ENCODE measurements at regions not wholly inside any gene's neighbourhood (a gene's known extent, or its start where the extent isn't known, plus 50 kb on each side); places are given as distances from the start of the nearest gene placed in this dataset.
"Not testable (repeated sequence)": the region's sequence is repeated elsewhere in the genome, so short reads cannot be mapped to it uniquely, and the experiment has no call there.

DNA sequence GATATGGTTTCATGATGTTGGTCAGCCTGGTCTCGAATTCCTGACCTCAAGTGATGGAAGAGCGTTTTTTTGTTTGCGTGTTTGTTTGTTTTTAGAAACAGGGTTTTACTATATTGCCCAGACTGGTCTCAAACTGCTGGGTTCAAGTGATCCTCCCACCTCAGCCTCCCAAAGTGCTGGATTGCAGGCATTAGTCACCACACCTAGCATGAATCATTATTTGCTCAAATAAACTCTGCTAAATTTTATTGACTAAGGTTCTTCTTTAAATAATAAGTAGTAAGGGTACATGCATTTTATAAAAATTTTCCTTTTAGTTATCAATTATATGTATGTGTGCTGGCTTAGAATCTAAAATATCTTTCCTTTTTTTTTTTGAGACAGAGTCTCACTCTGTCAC is 52.9 kb downstream of the ZBTB9 start:
- H3K27ac Mint-ChIP-seq = peak overlapping the region; percentile 26
- ChIA-PET CTCF (no interaction called here), POLR2A (no interaction called here)
- H3K4me3 Mint-ChIP-seq = no peak overlapping the region
- no peaks in the 10 kb centered on the region for H3K36me3 Mint-ChIP-seq (ENCODE audit: low read depth)
- peaks cover 19% of the 10 kb centered on the region for H3K4me1 Mint-ChIP-seq
- DNase-seq = no peak
- no peaks in the 10 kb centered on the region for H3K9me3 Mint-ChIP-seq
- H3K27me3 Mint-ChIP-seq = peaks cover 4% of the 10 kb centered on the region

DNA sequence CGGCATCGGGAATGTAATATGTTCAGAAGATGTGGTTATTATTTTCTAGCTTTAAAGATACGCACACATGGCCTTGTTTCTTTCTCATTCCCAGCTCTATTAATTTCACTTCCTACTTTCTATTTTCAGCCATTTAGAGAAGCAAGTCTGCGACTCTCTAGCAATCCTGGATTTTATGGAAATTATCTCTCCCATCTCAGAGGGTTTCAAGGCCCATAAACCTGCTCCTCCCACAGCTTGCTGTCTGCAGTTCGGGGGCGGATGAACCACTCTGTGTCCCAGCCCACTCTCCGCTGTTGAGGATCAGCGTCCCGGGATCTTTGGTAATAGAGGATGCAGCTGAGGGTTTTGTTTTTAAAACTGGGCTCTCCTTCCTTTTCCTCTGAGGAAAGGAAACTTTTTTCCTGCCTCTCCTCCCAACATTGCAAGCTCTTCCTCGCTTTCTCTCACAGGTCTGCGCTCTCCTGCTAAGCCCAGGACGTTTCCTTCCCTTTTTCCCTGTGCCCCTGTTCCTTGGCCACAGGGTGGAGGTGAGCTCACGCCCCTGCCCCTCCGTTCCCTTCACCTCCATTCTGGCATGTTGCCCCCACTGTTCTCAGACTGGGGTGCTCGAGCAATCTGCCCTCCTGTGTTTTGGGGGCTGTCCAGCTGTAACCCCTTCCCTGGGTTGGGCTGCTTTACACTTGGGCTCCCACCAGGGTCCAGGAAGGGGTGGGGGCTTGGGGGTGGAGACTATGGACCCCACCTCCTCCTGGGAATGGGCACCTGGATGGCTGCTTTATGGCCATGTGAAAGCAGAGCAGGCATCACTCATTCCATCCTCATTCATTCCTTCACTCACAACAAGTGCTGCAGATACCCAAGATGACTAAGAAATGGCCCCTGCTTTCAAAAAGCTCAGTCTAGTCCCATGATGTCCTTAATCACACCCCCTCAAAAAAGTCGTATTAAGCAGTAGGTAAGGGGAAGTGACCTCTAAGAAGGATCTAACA is 54.9 kb downstream of the ZBTB9 start:
- H3K9me3 Mint-ChIP-seq = no peaks in the 10 kb centered on the region
- H3K27ac Mint-ChIP-seq = no peak overlapping the region
- ChIA-PET CTCF (interaction anchor here (1.1 kb wide), 1 partner anchor 118 kb away, joined by 3 read pairs; no protein-coding TSS in a partner anchor), POLR2A (interaction anchor here (0.6 to 2.3 kb wide), 4 partner anchors 24 to 392 kb away, joined by 3 to 11 read pairs (median 6); partner anchors contain the start of gene ZBTB9)
- DNase-seq = no peak
- peaks cover 24% of the 10 kb centered on the region for H3K4me1 Mint-ChIP-seq
- no peaks in the 10 kb centered on the region for H3K36me3 Mint-ChIP-seq (ENCODE audit: low read depth)
- peaks cover 4% of the 10 kb centered on the region for H3K27me3 Mint-ChIP-seq
- H3K4me3 Mint-ChIP-seq = no peak overlapping the region

DNA sequence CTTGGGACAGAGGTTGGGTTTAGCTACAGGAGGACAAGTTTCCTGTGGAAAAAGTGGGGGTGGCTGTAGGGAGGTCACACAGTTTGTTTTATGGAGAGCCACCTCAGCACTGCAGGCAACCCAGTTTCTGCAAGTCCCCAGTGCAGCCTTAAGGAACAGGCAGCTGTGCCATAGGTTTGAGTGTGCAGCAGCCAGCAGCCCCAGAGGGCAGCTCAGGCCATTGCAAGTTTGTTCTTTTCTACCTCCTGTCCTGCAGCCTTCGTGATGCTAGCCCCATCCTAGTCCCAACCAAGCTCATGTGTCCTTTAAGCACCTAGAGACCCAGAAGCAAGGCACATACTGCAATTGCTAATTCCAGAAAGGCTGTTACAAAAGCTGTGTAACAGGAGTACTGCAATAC is 58.8 kb downstream of the ZBTB9 start:
- POLR2A ChIA-PET = interaction anchor here (0.9 kb wide), 1 partner anchor 14 kb away, joined by 3 read pairs; no protein-coding TSS in a partner anchor
- H3K27ac Mint-ChIP-seq = no peak overlapping the region
- no peaks in the 10 kb centered on the region for H3K36me3 Mint-ChIP-seq (ENCODE audit: low read depth)
- peaks cover 6% of the 10 kb centered on the region for H3K27me3 Mint-ChIP-seq
- H3K4me1 Mint-ChIP-seq = peaks cover 26% of the 10 kb centered on the region
- CTCF ChIA-PET = interaction anchor here (1.2 kb wide), 1 partner anchor 35 kb away, joined by 3 read pairs; no protein-coding TSS in a partner anchor
- DNase-seq = no peak
- no peak overlapping the region for H3K4me3 Mint-ChIP-seq
- H3K9me3 Mint-ChIP-seq = no peaks in the 10 kb centered on the region

DNA sequence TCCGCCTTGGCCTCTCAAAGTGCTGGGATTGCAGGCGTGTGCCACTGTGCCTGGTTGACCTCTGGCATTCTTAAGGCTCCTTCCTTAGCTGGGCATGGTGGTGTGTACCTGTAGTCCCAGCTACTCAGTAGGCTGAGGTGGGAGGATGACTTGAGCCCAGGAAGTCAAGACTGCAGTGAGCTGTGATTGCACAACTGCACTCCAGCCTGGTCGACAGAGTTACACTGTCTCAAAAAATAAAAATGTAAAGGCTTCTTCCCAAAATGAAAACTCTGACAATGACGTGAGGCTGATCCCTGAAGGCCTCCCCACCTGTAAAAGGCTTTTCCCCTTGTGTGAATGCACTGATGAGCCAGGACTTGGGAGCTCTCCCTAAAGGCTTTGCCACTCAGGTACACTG is 62.4 kb downstream of the ZBTB9 start:
- Mint-ChIP-seq H3K36me3 (ENCODE audit: low read depth) (no peaks in the 10 kb centered on the region), H3K27ac (no peak overlapping the region), H3K9me3 (no peaks in the 10 kb centered on the region), H3K27me3 (peaks cover 3% of the 10 kb centered on the region), H3K4me3 (no peak overlapping the region), H3K4me1 (peaks cover 13% of the 10 kb centered on the region)
- no peak for DNase-seq
- ChIA-PET CTCF (no interaction called here), POLR2A (interaction anchor here (0.6 kb wide), 1 partner anchor 110 kb away, joined by 3 read pairs; no protein-coding TSS in a partner anchor)

DNA sequence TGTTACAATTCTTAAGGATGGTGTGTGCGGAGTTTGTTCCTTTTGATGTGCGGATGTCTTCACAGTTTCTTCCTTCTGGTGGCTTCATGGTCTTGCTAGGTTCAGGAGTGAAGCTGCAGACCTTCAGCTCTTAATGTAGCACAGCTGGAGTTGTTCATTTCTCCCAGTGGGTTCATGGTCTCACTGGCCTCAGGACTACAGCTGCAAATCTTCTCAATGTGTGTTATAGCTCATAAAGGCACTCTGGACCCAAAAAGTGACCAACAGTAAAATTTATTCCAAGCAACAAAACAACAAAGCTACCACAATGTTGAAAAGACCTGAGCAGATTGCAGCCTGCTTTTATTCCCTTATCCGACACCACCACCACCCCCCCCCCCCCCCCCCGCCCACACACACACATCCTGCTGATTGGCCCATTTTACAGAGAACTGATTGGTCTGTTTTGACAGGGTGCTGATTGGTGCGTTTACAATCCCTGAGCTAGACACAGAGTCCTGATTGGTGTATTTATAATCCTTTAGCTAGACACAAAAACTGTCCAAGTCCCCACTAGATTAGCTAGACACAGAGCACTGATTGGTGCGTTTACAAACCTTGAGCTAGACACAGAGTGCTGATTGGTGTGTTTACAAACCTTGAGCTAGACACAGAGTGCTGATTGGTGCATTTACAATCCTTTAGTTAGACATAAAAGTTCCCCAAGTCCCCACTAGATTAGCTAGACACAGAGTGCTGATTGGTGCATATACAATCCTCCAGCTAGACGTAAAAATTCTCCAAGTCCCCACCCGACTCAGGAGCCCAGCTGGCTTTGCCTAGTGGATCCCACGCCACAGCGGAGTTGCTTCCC is 59.2 kb downstream of the BAK1 start:
- H3K4me3 Mint-ChIP-seq; DNase-seq; H3K9me3 Mint-ChIP-seq; H3K27ac Mint-ChIP-seq; H3K4me1 Mint-ChIP-seq; POLR2A ChIA-PET; H3K27me3 Mint-ChIP-seq; H3K36me3 Mint-ChIP-seq (ENCODE audit: low read depth); CTCF ChIA-PET: not testable (repeated sequence)

DNA sequence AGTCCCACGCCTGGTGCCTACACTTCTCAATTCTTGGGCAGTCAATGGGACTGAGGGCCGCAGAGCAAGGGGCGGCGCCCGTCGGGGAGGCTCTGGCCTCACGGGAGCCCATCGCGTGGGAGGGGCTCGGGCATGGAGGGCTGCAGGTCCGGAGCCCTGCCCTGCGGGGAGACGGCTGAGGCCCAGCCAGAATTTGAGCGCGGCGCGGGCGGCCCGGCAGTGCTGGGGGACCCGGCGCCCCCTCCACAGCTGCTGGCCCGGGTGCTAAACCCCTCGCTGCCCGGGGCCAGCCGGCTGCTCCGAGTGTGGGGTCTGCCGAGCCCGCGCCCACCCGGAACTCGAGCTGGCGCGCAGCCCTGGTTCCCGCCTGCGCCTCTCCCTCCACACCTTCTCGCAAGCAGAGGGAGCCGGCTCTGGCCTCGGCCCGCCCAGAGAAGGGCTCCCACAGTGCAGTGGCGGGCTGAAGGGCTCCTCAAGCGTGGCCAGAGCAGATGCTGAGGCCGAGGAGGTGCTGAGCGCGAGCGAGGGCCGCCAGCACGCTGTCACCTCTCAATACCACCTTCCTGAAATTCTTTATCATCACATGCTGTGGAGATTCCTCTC is 58.5 kb downstream of the BAK1 start:
- no peaks in the 10 kb centered on the region for H3K36me3 Mint-ChIP-seq (ENCODE audit: low read depth)
- H3K4me1 Mint-ChIP-seq = no peaks in the 10 kb centered on the region
- ChIA-PET POLR2A (no interaction called here), CTCF (no interaction called here)
- H3K9me3 Mint-ChIP-seq = no peaks in the 10 kb centered on the region
- DNase-seq = no peak
- peaks cover 5% of the 10 kb centered on the region for H3K27me3 Mint-ChIP-seq
- no peak overlapping the region for H3K4me3 Mint-ChIP-seq
- H3K27ac Mint-ChIP-seq = no peak overlapping the region

Measured in activated CD4-positive, alpha-beta memory T cell treated with anti-CD3 and anti-CD28 coated beads, Interleukin-2, amount 10 ng/mL, durations not matched to agents 7 days and 5 days (primary cell).